ENCODE measurements at regions not wholly inside any gene's neighbourhood (a gene's known extent, or its start where the extent isn't known, plus 50 kb on each side); places are given as distances from the start of the nearest gene placed in this dataset.

- DNase-seq (ENCODE audit: low read depth): no peak
These were observed 193.3 kb downstream of the HERPUD2 start for GRCh38 chr7:35501681-35502080.

GRCh38 chr7:35499226-35499625 is 195.7 kb downstream of the HERPUD2 start:
- no peak for DNase-seq (ENCODE audit: low read depth)

- DNase-seq (ENCODE audit: low read depth): no peak
These were observed 196.5 kb downstream of the HERPUD2 start for GRCh38 chr7:35498416-35498815.

- no peak for DNase-seq (ENCODE audit: low read depth)
These were observed 199.1 kb downstream of the HERPUD2 start for GRCh38 chr7:35495844-35496243.

- DNase-seq (ENCODE audit: low read depth): no peak
These were observed 199.6 kb downstream of the HERPUD2 start for GRCh38 chr7:35495377-35495776.

- no peak for DNase-seq (ENCODE audit: low read depth)
These were observed 200.5 kb downstream of the HERPUD2 start for GRCh38 chr7:35494407-35494806.

GRCh38 chr7:35492451-35493175 is 202.3 kb downstream of the HERPUD2 start:
- no peak for DNase-seq (ENCODE audit: low read depth)

GRCh38 chr7:35491233-35491632 is 203.7 kb downstream of the HERPUD2 start:
- no peak for DNase-seq (ENCODE audit: low read depth)

GRCh38 chr7:35487841-35488240 is 207.1 kb downstream of the HERPUD2 start:
- DNase-seq (ENCODE audit: low read depth): no peak

GRCh38 chr7:35487402-35487801 is 207.5 kb downstream of the HERPUD2 start:
- DNase-seq (ENCODE audit: low read depth): no peak

- DNase-seq (ENCODE audit: low read depth): no peak
These were observed 209.5 kb downstream of the HERPUD2 start for GRCh38 chr7:35485436-35485835.

GRCh38 chr7:35483568-35483967 is 211.4 kb downstream of the HERPUD2 start:
- DNase-seq (ENCODE audit: low read depth): no peak

- DNase-seq (ENCODE audit: low read depth): no peak
These were observed 212.7 kb downstream of the HERPUD2 start for GRCh38 chr7:35482231-35482630.

- no peak for DNase-seq (ENCODE audit: low read depth)
These were observed 214.1 kb downstream of the HERPUD2 start for GRCh38 chr7:35480806-35481205.

- no peak for DNase-seq (ENCODE audit: low read depth)
These were observed 217.3 kb downstream of the HERPUD2 start for GRCh38 chr7:35477609-35478008.

- DNase-seq (ENCODE audit: low read depth): no peak
These were observed 220.2 kb upstream of the TBX20 start for GRCh38 chr7:35474100-35474499.

- no peak for DNase-seq (ENCODE audit: low read depth)
These were observed 214.7 kb upstream of the TBX20 start for GRCh38 chr7:35468606-35469005.

- DNase-seq (ENCODE audit: low read depth): no peak
These were observed 213.6 kb upstream of the TBX20 start for GRCh38 chr7:35467456-35467978.

- DNase-seq (ENCODE audit: low read depth): no peak
These were observed 212.0 kb upstream of the TBX20 start for GRCh38 chr7:35465791-35466336.

GRCh38 chr7:35463751-35464150 is 209.9 kb upstream of the TBX20 start:
- no peak for DNase-seq (ENCODE audit: low read depth)

- no peak for DNase-seq (ENCODE audit: low read depth)
These were observed 209.3 kb upstream of the TBX20 start for GRCh38 chr7:35463176-35463700.

GRCh38 chr7:35454575-35455385 is 200.9 kb upstream of the TBX20 start:
- DNase-seq (ENCODE audit: low read depth): no peak
